HAP-1 (cell line): ENCODE measurements at regions not wholly inside any gene's neighbourhood (a gene's known extent, or its start where the extent isn't known, plus 50 kb on each side); places are given as distances from the start of the nearest gene placed in this dataset.

Experiments
- DNase-seq, 2 experiments: peaks; one replicate each; pipeline ENCODE4 v3.0.0-alpha.2; 2016 to 2020; ENCODE audit warnings: low spot score in 2 of 2
- H3K27me3 ChIP-seq: fragments of 250-450 bp; sonication (Bioruptor Pico); 2 replicates; pipeline ENCODE4 v1.5.1; 2020; ENCODE audit warnings: low read depth, mild to moderate bottlenecking, moderate library complexity
- H3K36me3 ChIP-seq: fragments of 250-450 bp; sonication (Bioruptor Pico); replicated peaks from 2 replicates; pipeline ENCODE4 v1.5.1; 2020; ENCODE audit warnings: mild to moderate bottlenecking
- H3K4me1 ChIP-seq: fragments of 250-450 bp; sonication (Bioruptor Pico); 2 replicates; pipeline ENCODE4 v1.5.1; 2020; ENCODE audit warnings: mild to moderate bottlenecking
- H3K4me3 ChIP-seq: fragments of 250-450 bp; sonication (Bioruptor Pico); 2 replicates; pipeline ENCODE4 v1.5.1; 2020; ENCODE audit warnings: mild to moderate bottlenecking, moderate library complexity
- H3K9me3 ChIP-seq: fragments of 250-450 bp; sonication (Bioruptor Pico); 2 replicates; pipeline ENCODE4 v1.5.1; 2020; ENCODE audit warnings: mild to moderate bottlenecking, moderate library complexity
- in situ Hi-C: fragments of 300-500 bp; cut with MboI; formaldehyde crosslinking; loops from 3 replicates; pipeline ENCODE4 v1.14.3; 2020; ENCODE audit warnings: low sequenced_read_pairs, inconsistent platforms, mixed read lengths

- Histone ChIP-seq H3K4me1 (no peaks in the 10 kb centered on the region), H3K27me3 (no peaks in the 10 kb centered on the region), H3K9me3 (no peaks in the 10 kb centered on the region), H3K4me3 (no peak overlapping the region), H3K36me3 (no peaks in the 10 kb centered on the region)
- DNase-seq = no peak
- in situ Hi-C loops = no loop called here
Measured at GRCh38 chr14:82341261-82341810, 807.7 kb upstream of the SEL1L start.

GRCh38 chr14:82342596-82342995 is 808.9 kb upstream of the SEL1L start:
- Histone ChIP-seq H3K36me3 (no peaks in the 10 kb centered on the region), H3K4me3 (no peak overlapping the region), H3K27me3 (no peaks in the 10 kb centered on the region), H3K9me3 (no peaks in the 10 kb centered on the region), H3K4me1 (no peaks in the 10 kb centered on the region)
- in situ Hi-C loops = no loop called here
- DNase-seq = no peak

- DNase-seq = no peak
- no peaks in the 10 kb centered on the region for H3K9me3 ChIP-seq
- no peak overlapping the region for H3K4me3 ChIP-seq
- in situ Hi-C loops = no loop called here
- H3K27me3 ChIP-seq = no peaks in the 10 kb centered on the region
- no peaks in the 10 kb centered on the region for H3K36me3 ChIP-seq
- H3K4me1 ChIP-seq = no peaks in the 10 kb centered on the region
Measured at GRCh38 chr14:82345184-82345583, 811.5 kb upstream of the SEL1L start.

GRCh38 chr14:82354126-82354525 is 820.5 kb upstream of the SEL1L start:
- no peak for DNase-seq
- Histone ChIP-seq H3K4me3 (no peak overlapping the region), H3K36me3 (no peaks in the 10 kb centered on the region), H3K4me1 (peaks cover 8% of the 10 kb centered on the region), H3K27me3 (no peaks in the 10 kb centered on the region), H3K9me3 (no peaks in the 10 kb centered on the region)
- in situ Hi-C loops = no loop called here

- no peaks in the 10 kb centered on the region for H3K36me3 ChIP-seq
Measured at GRCh38 chr14:82359201-82359600, 825.5 kb upstream of the SEL1L start.

GRCh38 chr14:82362452-82362851 is 828.8 kb upstream of the SEL1L start:
- in situ Hi-C loops = no loop called here
- Histone ChIP-seq H3K4me1 (peaks cover 13% of the 10 kb centered on the region), H3K27me3 (no peaks in the 10 kb centered on the region), H3K36me3 (no peaks in the 10 kb centered on the region), H3K9me3 (no peaks in the 10 kb centered on the region), H3K4me3 (no peak overlapping the region)
- no peak for DNase-seq

More at GRCh38 chr14:82359201-82359600, 825.5 kb upstream of the SEL1L start:
- no peaks in the 10 kb centered on the region for H3K27me3 ChIP-seq
- no peak overlapping the region for H3K4me3 ChIP-seq
- DNase-seq = no peak
- in situ Hi-C loops = no loop called here
- H3K4me1 ChIP-seq = peaks cover 13% of the 10 kb centered on the region
- no peaks in the 10 kb centered on the region for H3K9me3 ChIP-seq

GRCh38 chr14:82365471-82365870 is 831.8 kb upstream of the SEL1L start:
- Histone ChIP-seq H3K27me3 (no peaks in the 10 kb centered on the region), H3K4me1 (no peaks in the 10 kb centered on the region), H3K36me3 (no peaks in the 10 kb centered on the region), H3K9me3 (no peaks in the 10 kb centered on the region), H3K4me3 (no peak overlapping the region)
- DNase-seq = no peak
- in situ Hi-C loops = no loop called here

- Histone ChIP-seq H3K36me3 (no peaks in the 10 kb centered on the region), H3K9me3 (no peaks in the 10 kb centered on the region), H3K4me3 (no peak overlapping the region), H3K4me1 (no peaks in the 10 kb centered on the region), H3K27me3 (no peaks in the 10 kb centered on the region)
- no peak for DNase-seq
- in situ Hi-C loops = no loop called here
Measured at GRCh38 chr14:82366803-82367202, 833.1 kb upstream of the SEL1L start.

- Histone ChIP-seq H3K27me3 (no peaks in the 10 kb centered on the region), H3K9me3 (no peaks in the 10 kb centered on the region), H3K4me1 (no peaks in the 10 kb centered on the region), H3K4me3 (no peak overlapping the region), H3K36me3 (no peaks in the 10 kb centered on the region)
- in situ Hi-C loops = no loop called here
- no peak for DNase-seq
Measured at GRCh38 chr14:82379291-82379690, 845.6 kb upstream of the SEL1L start.

- Histone ChIP-seq H3K4me1 (no peaks in the 10 kb centered on the region; the same call in 1 of the 2 replicates), H3K36me3 (no peaks in the 10 kb centered on the region), H3K9me3 (no peaks in the 10 kb centered on the region), H3K4me3 (no peak overlapping the region), H3K27me3 (no peaks in the 10 kb centered on the region)
- no peak for DNase-seq
- in situ Hi-C loops = no loop called here
Measured at GRCh38 chr14:82385048-82385447, 851.4 kb upstream of the SEL1L start.

GRCh38 chr14:82387699-82388098 is 854.0 kb upstream of the SEL1L start:
- Histone ChIP-seq H3K27me3 (no peaks in the 10 kb centered on the region), H3K4me3 (no peak overlapping the region), H3K9me3 (no peaks in the 10 kb centered on the region), H3K4me1 (no peaks in the 10 kb centered on the region; the same call in 1 of the 2 replicates), H3K36me3 (no peaks in the 10 kb centered on the region)
- no peak for DNase-seq
- in situ Hi-C loops = no loop called here

GRCh38 chr14:82388488-82388887 is 854.8 kb upstream of the SEL1L start:
- in situ Hi-C loops = no loop called here
- no peak overlapping the region for H3K4me3 ChIP-seq
- H3K36me3 ChIP-seq = no peaks in the 10 kb centered on the region
- no peaks in the 10 kb centered on the region; the same call in 1 of the 2 replicates for H3K4me1 ChIP-seq
- H3K27me3 ChIP-seq = no peaks in the 10 kb centered on the region
- no peak for DNase-seq
- no peaks in the 10 kb centered on the region for H3K9me3 ChIP-seq

- no peaks in the 10 kb centered on the region for H3K36me3 ChIP-seq
- no peak overlapping the region for H3K4me3 ChIP-seq
- H3K9me3 ChIP-seq = no peaks in the 10 kb centered on the region
- H3K27me3 ChIP-seq = no peaks in the 10 kb centered on the region
- H3K4me1 ChIP-seq = no peaks in the 10 kb centered on the region; the same call in 1 of the 2 replicates
- in situ Hi-C loops = no loop called here
- no peak for DNase-seq
Measured at GRCh38 chr14:82390586-82390985, 856.9 kb upstream of the SEL1L start.

GRCh38 chr14:82394916-82395315 is 861.3 kb upstream of the SEL1L start:
- no peaks in the 10 kb centered on the region for H3K27me3 ChIP-seq
- H3K36me3 ChIP-seq = no peaks in the 10 kb centered on the region
- H3K4me1 ChIP-seq = peaks cover 8% of the 10 kb centered on the region
- no peak for DNase-seq
- H3K9me3 ChIP-seq = no peaks in the 10 kb centered on the region
- no peak overlapping the region for H3K4me3 ChIP-seq
- in situ Hi-C loops = no loop called here

- DNase-seq = no peak
- Histone ChIP-seq H3K27me3 (no peaks in the 10 kb centered on the region), H3K9me3 (no peaks in the 10 kb centered on the region), H3K4me3 (no peak overlapping the region), H3K4me1 (peaks cover 21% of the 10 kb centered on the region), H3K36me3 (no peaks in the 10 kb centered on the region)
- in situ Hi-C loops = no loop called here
Measured at GRCh38 chr14:82398256-82398655, 864.6 kb upstream of the SEL1L start.
